ENCODE measurements at regions not wholly inside any gene's neighbourhood (a gene's known extent, or its start where the extent isn't known, plus 50 kb on each side); places are given as distances from the start of the nearest gene placed in this dataset.
"Not testable (repeated sequence)": the region's sequence is repeated elsewhere in the genome, so short reads cannot be mapped to it uniquely, and the experiment has no call there.

DNA sequence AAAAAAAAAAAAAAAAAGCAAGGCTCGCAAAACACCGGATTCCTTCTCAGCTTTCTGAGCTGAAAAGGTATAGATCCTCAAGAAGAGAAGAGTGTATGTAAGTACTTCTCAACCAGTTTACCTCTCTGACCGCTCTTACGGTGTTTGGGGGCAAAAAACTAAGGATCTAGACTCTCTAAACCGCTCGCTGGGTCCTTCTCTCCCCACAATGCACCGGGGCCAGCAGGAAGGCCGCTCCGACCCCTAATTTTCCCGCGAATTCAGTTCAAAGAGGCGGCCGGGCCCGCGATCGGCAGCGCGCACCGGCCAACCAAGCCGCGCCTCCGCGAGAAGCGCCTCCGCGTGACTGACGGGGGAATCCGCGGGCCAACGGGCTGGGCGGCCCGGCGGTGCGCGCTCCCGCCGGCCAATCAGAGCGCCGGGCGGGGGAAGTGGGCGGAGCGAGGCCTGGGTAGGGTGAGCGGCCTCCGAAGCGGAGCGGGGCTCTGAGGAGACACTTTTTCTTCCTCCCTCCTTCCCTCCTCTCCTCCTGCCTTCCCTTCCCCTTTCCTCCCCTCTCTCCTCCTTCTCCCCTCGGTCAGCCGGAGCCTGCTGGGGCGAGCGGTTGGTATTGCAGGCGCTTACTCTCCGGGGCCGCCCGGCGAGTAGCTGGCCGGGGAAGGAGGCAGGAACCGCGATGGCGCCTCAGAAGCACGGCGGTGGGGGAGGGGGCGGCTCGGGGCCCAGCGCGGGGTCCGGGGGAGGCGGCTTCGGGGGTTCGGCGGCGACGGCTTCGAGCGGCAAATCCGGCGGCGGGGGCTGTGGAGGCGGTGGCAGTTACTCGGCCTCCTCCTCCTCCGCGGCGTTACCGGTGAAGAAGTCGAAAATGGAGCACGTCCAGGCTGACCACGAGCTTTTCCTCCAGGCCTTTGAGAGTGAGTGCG is 93.0 kb downstream of the CRLF3 start:
- H3K4me3 ChIP-seq, result peak overlapping the region; percentile 65 to 94 (median 80)
- peak overlapping the region in 11 of 12 donors; percentile 83 to 95 (median 88) for H3K27ac ChIP-seq
- ATAC-seq, result peak; percentile 93 to 99 (median 98)
- H3K9me3 ChIP-seq; H3K27me3 ChIP-seq; intact Hi-C loops (cut with DNase I); H3K36me3 ChIP-seq: not testable (repeated sequence)
- DNase-seq, result peak; percentile 85 to 92 (median 90)
- peak in 1 of 2 donors; percentile 83 for TF ChIP-seq POLR2A (IDR thresholded peaks at IDR 0.05)
- 0 to 1% (median 0%) methylated on average over 50 to 87 of the region's 87 CpGs for WGBS, 4 donors
- H3K4me1 ChIP-seq, result peaks cover 0 to 24% (median 12%) of the 10 kb centered on the region in 12 donors

DNA sequence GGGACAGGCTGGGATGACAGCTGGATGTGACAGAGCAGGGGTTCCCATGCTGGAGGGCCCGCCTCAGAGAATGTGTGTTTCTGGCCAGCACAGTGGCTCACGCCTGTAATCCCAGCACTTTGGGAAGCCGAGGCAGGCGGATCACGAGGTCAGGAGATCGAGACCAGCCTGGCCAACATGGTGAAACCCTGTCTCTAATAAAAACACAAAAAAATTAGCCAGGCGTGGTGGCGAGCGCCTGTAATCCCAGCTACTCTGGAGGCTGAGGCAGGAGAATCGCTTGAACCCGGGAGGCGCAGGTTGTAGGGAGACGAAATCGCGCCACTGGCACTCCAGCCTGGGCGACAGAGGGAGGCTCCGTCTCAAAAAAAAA is 93.7 kb downstream of the CRLF3 start:
- H3K27me3 ChIP-seq; H3K36me3 ChIP-seq; ATAC-seq; H3K9me3 ChIP-seq; intact Hi-C loops (cut with DNase I): not testable (repeated sequence)
- Histone ChIP-seq H3K4me3 (peak overlapping the region in 11 of 12 donors; percentile 40 to 94 (median 79)), H3K27ac (peak overlapping the region in 7 of 12 donors; percentile 49 to 95 (median 90)), H3K4me1 (peaks cover 0 to 24% (median 12%) of the 10 kb centered on the region in 12 donors)
- peak in 2 of 5 donors; percentile 17 to 48 for DNase-seq
- 42 to 44% (median 43%) methylated on average over 17 of the region's 17 CpGs for WGBS, 4 donors

DNA sequence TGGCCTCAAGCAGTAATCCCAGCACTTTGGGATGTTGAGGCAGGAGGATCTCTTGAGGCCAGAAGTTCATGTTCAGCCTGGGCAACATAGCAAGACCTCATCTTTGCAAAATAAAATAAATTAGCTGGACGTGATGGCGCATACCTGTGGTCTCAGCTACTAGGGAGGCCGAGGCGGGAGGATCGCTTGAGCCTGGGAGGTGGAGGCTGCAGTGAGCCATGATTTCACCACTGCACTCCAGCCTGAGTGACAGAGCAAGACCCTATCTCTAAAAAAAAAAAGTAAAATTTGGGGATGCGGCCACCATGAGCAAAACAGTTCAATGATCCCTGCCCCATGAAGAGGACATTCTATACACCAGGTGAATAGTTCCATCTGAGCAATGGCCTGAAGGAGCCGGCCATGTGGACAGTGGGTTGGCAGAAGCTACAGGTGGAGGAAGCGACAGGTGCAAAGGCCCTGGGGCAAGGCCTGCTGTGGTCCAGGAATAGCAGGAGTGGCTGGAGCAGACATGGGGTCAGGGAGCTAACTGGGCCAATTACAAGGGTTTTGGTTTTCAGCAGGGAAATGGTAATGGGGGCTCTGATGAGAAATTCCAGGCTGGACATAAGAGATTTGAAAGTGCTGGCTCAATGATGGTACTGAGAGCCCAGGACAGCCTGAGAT is 94.2 kb downstream of the CRLF3 start:
- DNase-seq, result peak in 2 of 5 donors; percentile 7 to 16
- H3K27me3 ChIP-seq; H3K9me3 ChIP-seq; ATAC-seq; intact Hi-C loops (cut with DNase I); H3K4me3 ChIP-seq; H3K36me3 ChIP-seq: not testable (repeated sequence)
- H3K27ac ChIP-seq, result peak overlapping the region in 1 of 12 donors; percentile 95
- peaks cover 0 to 24% (median 12%) of the 10 kb centered on the region in 12 donors for H3K4me1 ChIP-seq
- 96 to 98% (median 97%) methylated on average over 8 of the region's 8 CpGs for WGBS, 4 donors

DNA sequence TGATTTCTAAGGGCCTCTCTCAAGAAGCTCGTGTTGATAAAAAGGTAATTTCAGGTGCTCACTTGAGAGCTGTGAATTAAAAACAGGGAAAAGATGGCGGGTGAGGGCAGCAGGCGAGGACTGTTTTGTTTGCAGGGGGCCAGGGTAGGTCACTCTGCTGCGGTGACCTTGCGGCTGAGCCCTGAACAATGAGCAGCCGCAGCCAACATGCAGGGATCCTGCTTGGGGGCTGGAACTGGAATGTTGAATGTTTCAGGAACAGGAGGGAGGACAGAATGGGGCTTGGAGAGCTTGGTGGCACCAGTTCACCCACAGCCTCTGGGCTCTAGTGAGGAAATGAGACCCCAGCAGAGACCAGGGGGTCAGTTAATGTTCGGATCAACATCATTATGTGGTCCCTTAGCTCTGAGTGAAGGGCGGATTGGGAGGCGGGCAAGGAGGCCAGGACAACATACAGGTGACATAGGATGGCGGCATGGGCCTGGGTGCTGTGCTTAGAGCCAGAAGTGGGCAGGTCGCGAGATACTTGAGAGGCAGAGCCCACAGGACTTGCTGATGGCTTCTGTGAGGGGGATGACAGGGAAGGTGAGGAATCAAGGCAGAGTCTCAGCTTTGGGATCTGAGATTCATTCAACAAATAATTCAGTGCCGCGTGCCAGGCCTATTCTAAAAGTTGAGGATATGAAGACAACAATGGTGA is 94.9 kb downstream of the CRLF3 start:
- peak overlapping the region in 1 of 12 donors; percentile 67 for H3K27ac ChIP-seq
- H3K27me3 ChIP-seq, result not testable (repeated sequence)

DNA sequence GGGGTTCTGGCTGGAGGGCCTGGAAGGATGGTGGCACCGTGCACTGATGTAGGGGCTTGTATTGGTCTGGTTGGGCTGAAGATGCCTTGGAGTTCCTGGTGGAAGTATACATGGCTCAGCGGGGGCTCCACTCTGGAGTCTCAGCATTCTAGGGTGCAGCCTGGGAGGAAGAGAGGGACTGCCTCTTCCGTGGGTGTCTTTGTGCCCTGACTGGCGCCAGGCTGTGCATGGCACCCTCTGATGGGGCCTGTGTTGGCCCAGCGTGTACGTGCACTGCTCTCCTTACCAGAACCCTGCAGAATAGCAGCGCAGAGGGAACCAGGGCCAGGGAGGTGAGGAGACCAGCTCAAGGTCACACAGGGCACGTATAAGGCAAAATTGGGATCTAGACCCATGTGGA is 97.0 kb downstream of the CRLF3 start:
- H3K4me3 ChIP-seq; H3K9me3 ChIP-seq; H3K36me3 ChIP-seq; intact Hi-C loops (cut with DNase I); H3K27ac ChIP-seq; H3K27me3 ChIP-seq; H3K4me1 ChIP-seq; ATAC-seq: not testable (repeated sequence)
- DNase-seq, result peak in 2 of 5 donors; percentile 3 to 14
- 91 to 93% (median 92%) methylated on average over 8 of the region's 8 CpGs for WGBS, 4 donors

More for the DNA sequence above, 94.9 kb downstream of the CRLF3 start:
- DNase-seq, result peak in 2 of 5 donors; percentile 15 to 20
- H3K4me3 ChIP-seq; intact Hi-C loops (cut with DNase I); ATAC-seq; H3K36me3 ChIP-seq; H3K9me3 ChIP-seq: not testable (repeated sequence)
- WGBS, 4 donors, result 93 to 97% (median 95%) methylated on average over 14 of the region's 14 CpGs
- peaks cover 0 to 23% (median 12%) of the 10 kb centered on the region in 12 donors for H3K4me1 ChIP-seq

DNA sequence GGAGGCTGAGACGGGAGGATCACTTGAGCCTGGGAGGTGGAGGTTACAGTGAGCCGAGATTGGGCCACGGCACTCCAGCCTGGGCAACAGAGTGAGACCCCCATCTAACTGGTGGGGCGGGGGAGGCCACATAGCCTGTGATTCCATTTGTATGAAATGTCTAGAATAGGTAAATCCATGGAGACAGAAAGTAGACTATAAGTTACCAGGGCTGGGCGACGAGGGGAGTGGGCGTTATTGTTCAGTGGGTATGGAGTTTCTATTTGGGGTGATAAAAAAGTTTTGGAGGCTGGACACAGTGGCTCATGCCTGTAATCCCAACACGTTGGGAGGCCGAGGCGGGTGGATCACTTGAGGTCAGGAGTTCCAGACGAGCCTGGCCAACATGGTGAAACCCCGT is 97.8 kb downstream of the CRLF3 start:
- WGBS, 4 donors, result 93 to 95% (median 95%) methylated on average over 12 of the region's 12 CpGs
- H3K27me3 ChIP-seq; H3K9me3 ChIP-seq; ATAC-seq; intact Hi-C loops (cut with DNase I); H3K36me3 ChIP-seq; H3K4me3 ChIP-seq; H3K4me1 ChIP-seq; H3K27ac ChIP-seq: not testable (repeated sequence)
- DNase-seq, result peak in 2 of 5 donors; percentile 4 to 6

DNA sequence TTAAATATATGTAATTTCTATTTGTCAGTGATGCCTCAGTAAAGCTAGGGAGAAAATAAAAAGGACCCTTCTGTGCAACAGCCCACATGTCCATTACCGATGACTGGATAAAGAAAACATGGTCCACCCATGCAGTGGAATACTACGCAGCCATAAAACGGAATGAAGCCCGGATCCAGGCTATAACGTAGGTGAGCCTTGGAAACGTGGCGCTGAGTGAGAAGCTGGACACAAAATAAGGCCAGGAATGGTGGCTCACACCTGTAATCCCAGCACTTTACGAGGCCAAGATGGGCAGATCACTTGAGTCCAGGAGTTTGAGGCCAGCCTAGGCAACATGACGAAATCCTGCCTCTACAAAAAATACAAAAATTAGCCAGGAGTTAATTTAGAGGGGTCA is 98.2 kb downstream of the CRLF3 start:
- H3K4me1 ChIP-seq; ATAC-seq; H3K27ac ChIP-seq; intact Hi-C loops (cut with DNase I); H3K9me3 ChIP-seq; H3K4me3 ChIP-seq; H3K36me3 ChIP-seq; H3K27me3 ChIP-seq: not testable (repeated sequence)
- peak in 1 of 5 donors; percentile 3 for DNase-seq
- 94 to 98% (median 97%) methylated on average over 9 of the region's 9 CpGs for WGBS, 4 donors

DNA sequence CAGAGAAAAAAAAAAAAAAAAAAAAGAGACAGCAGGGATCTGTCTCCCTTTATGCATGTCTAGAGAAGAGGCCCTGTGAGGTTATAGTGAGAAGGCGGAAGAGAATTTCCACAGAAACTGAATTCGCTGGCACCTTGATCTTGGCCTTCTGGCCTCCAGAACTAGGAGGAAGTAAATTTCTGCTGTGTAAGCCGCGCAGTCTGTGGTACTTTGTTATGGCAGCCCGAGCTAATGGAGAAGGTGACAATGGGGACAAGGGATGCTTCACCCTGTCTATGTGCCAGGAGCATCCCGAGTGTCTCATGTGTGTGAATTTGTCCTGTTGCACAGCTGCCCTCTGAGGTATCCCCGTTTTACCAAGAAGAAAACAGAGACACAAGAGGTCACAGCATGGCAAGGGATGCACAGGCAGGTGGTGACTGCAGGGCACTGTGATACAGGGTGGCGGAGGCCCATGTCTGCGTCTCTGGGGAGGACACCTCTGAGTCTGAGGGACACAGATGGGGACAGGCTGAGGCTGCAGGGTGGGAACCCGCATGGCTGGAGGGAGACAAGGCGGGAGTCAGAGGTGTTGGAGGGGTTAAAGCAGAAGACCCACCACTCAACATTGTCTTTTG is 100.3 kb downstream of the CRLF3 start:
- H3K9me3 ChIP-seq; H3K4me3 ChIP-seq; H3K4me1 ChIP-seq; ATAC-seq; H3K36me3 ChIP-seq; H3K27me3 ChIP-seq; H3K27ac ChIP-seq; intact Hi-C loops (cut with DNase I): not testable (repeated sequence)
- WGBS, 4 donors, result 90 to 93% (median 92%) methylated on average over 10 to 11 of the region's 11 CpGs
- DNase-seq, result peak in 2 of 5 donors; percentile 15

DNA sequence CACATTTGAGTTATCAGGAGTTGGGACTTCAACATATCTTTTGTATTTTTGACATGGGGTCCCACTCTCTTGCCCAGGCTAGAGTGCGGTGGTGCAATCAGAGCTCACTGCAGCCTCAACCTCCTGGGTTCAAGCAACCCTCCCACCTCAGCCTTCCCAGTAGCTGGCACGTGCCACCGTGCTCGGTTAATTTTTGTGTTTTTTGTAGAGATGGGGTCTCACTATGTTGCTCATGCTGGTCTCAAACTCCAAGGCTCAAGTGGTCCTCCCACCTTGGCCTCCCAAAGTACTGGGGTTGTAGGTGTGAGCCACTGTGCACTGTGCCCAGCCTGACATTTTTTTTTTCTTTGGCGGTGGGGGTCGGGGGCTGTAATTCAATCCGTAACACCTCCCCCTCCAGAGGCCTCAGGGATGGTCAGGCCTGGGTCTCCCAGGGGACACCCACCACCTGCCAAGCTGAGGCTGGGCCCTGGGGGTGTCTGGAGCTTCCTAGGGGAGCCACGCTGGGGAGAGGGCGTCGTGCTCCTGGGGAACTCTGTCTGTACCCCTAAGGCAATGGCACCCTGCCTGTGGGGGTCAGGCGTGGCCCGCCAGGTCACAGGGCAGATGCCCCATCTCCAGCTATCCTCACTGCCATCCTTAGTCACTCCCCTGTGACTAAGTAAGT is 102.2 kb downstream of the CRLF3 start:
- H3K36me3 ChIP-seq; H3K4me3 ChIP-seq; H3K9me3 ChIP-seq; H3K27me3 ChIP-seq; H3K27ac ChIP-seq; H3K4me1 ChIP-seq; intact Hi-C loops (cut with DNase I): not testable (repeated sequence)
- DNase-seq (peak in 2 of 5 donors; percentile 11 to 46), ATAC-seq (peak in 1 of 4 donors; percentile 7)
- 93 to 98% (median 94%) methylated on average over 7 to 12 of the region's 12 CpGs for WGBS, 4 donors

DNA sequence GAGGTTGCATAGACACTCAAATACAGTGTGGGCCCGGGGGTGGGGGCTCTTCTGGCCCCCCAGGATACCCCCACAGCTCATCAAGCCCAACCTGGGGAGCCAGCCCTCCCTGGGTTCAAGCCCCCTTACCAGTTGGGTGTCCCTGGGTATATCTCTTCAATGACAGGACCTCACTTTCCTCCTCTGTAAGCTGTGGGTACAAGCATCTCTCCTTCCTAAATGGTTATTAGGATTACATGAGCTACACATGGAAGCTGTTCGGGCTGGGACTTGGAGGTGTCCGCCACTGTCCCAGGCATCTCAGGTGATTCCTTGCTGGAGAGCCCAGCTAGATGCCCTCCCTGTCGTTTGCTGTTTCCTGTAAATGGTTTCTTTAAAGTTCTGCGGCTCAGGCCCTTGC is 103.5 kb downstream of the CRLF3 start:
- H3K27ac ChIP-seq; H3K4me3 ChIP-seq; H3K27me3 ChIP-seq; intact Hi-C loops (cut with DNase I); ATAC-seq; H3K36me3 ChIP-seq; H3K9me3 ChIP-seq; H3K4me1 ChIP-seq: not testable (repeated sequence)
- WGBS, 4 donors, result 88 to 92% (median 90%) methylated on average over 5 of the region's 5 CpGs
- peak in 1 of 5 donors; percentile 20 for DNase-seq
